H9 (cell line): ENCODE measurements at regions not wholly inside any gene's neighbourhood (a gene's known extent, or its start where the extent isn't known, plus 50 kb on each side); places are given as distances from the start of the nearest gene placed in this dataset.

Source experiments
- DNase-seq: peaks from one replicate; pipeline ENCODE4 v3.0.0-alpha.2; 2017
- H2AFZ ChIP-seq: one replicate; pipeline ENCODE4 v1.6.1; 2013; ENCODE audit warnings: mild to moderate bottlenecking, low read length, control low read depth, moderate library complexity
- H2AK5ac ChIP-seq: 2 replicates; pipeline ENCODE4 v1.6.1; 2013; ENCODE audit warnings: low read length, control low read depth, mixed read lengths; ENCODE audit not compliant: insufficient read length
- H2BK120ac ChIP-seq: one replicate; pipeline ENCODE4 v1.6.1; 2013; ENCODE audit warnings: low read depth, mild to moderate bottlenecking, low read length, control low read depth, inconsistent platforms; ENCODE audit not compliant: poor library complexity, severe bottlenecking
- H2BK12ac ChIP-seq: 2 replicates; pipeline ENCODE4 v1.6.1; 2013; ENCODE audit warnings: low read length, control low read depth, mixed read lengths, low read depth; ENCODE audit not compliant: insufficient read length
- H2BK15ac ChIP-seq: 2 replicates; pipeline ENCODE4 v1.6.1; 2013; ENCODE audit warnings: low read depth, low read length, control low read depth
- H2BK20ac ChIP-seq: one replicate; pipeline ENCODE4 v1.6.1; 2013; ENCODE audit warnings: low read depth, mild to moderate bottlenecking, low read length, control low read depth, inconsistent platforms; ENCODE audit not compliant: poor library complexity, severe bottlenecking
- H2BK5ac ChIP-seq: 2 replicates; pipeline ENCODE4 v1.6.1; 2013; ENCODE audit warnings: low read length, control low read depth, mixed read lengths; ENCODE audit not compliant: insufficient read length
- H3K14ac ChIP-seq: 2 replicates; pipeline ENCODE4 v1.6.1; 2013; ENCODE audit warnings: low read length, control low read depth; ENCODE audit not compliant: insufficient read depth
- H3K18ac ChIP-seq: 2 replicates; pipeline ENCODE4 v1.6.1; 2013; ENCODE audit warnings: low read depth, mild to moderate bottlenecking, mixed read lengths, low read length, control low read depth; ENCODE audit not compliant: insufficient read length
- H3K23ac ChIP-seq: 2 replicates; pipeline ENCODE4 v1.6.1; 2013; ENCODE audit warnings: low read length, control low read depth, mixed read lengths, low read depth; ENCODE audit not compliant: insufficient read length
- H3K23me2 ChIP-seq: 2 replicates; pipeline ENCODE4 v1.6.1; 2013; ENCODE audit warnings: low read depth, mild to moderate bottlenecking, mixed read lengths, low read length, control low read depth; ENCODE audit not compliant: insufficient read length, poor library complexity, severe bottlenecking
- H3K27ac ChIP-seq: 2 replicates; pipeline ENCODE4 v1.5.1; 2013; ENCODE audit warnings: low read length, control low read depth, mixed read lengths, low read depth; ENCODE audit not compliant: insufficient read length
- H3K27me3 ChIP-seq: 2 replicates; pipeline ENCODE4 v1.6.1; 2013; ENCODE audit warnings: low read length, control low read depth, inconsistent platforms; ENCODE audit not compliant: insufficient read depth
- H3K4ac ChIP-seq: 2 replicates; pipeline ENCODE4 v1.6.1; 2013; ENCODE audit warnings: low read depth, mild to moderate bottlenecking, control low read depth, inconsistent platforms, low read length, moderate library complexity
- H3K4me1 ChIP-seq: 2 replicates; pipeline ENCODE4 v1.6.1; 2013; ENCODE audit warnings: low read length, control low read depth, inconsistent platforms; ENCODE audit not compliant: insufficient read depth
- H3K4me2 ChIP-seq: 2 replicates; pipeline ENCODE4 v1.6.1; 2013; ENCODE audit warnings: low read length, control low read depth, mixed read lengths; ENCODE audit not compliant: insufficient read length, insufficient read depth
- H3K56ac ChIP-seq: 2 replicates; pipeline ENCODE4 v1.6.1; 2013; ENCODE audit warnings: low read depth, mild to moderate bottlenecking, mixed read lengths, low read length, control low read depth; ENCODE audit not compliant: insufficient read length
- H3K79me1 ChIP-seq: 2 replicates; pipeline ENCODE4 v1.6.1; 2013; ENCODE audit warnings: low read depth, mild to moderate bottlenecking, moderate library complexity, low read length, control low read depth, inconsistent platforms; ENCODE audit not compliant: insufficient read depth, poor library complexity, severe bottlenecking
- H3K79me2 ChIP-seq: 2 replicates; pipeline ENCODE4 v1.6.1; 2013; ENCODE audit warnings: low read length, control low read depth, inconsistent platforms; ENCODE audit not compliant: insufficient read depth
- H3K9ac ChIP-seq: 2 replicates; pipeline ENCODE4 v1.6.1; 2013; ENCODE audit warnings: low read length, control low read depth, mixed read lengths; ENCODE audit not compliant: insufficient read length; ENCODE audit errors: extremely low read depth
- H3K9me3 ChIP-seq: one replicate; pipeline ENCODE4 v1.6.1; 2013; ENCODE audit warnings: low read depth, low read length, inconsistent platforms; ENCODE audit not compliant: control insufficient read depth
- H3T11ph ChIP-seq: one replicate; pipeline ENCODE4 v1.6.1; 2013; ENCODE audit warnings: mild to moderate bottlenecking, low read length, control low read depth, inconsistent platforms
- H4K20me1 ChIP-seq: one replicate; pipeline ENCODE4 v1.6.1; 2013; ENCODE audit not compliant: control insufficient read depth, insufficient read length, insufficient read depth
- H4K5ac ChIP-seq: 2 replicates; pipeline ENCODE4 v1.6.1; 2013; ENCODE audit warnings: low read depth, mild to moderate bottlenecking, mixed read lengths, low read length, control low read depth; ENCODE audit not compliant: insufficient read length
- H4K8ac ChIP-seq: replicated peaks from 2 replicates; pipeline ENCODE4 v1.6.1; 2013; ENCODE audit warnings: low read length, control low read depth, mixed read lengths, low read depth; ENCODE audit not compliant: insufficient read length
- H4K91ac ChIP-seq: 2 replicates; pipeline ENCODE4 v1.6.1; 2013; ENCODE audit warnings: low read depth, mild to moderate bottlenecking, moderate library complexity, mixed read lengths, low read length, control low read depth; ENCODE audit not compliant: insufficient read length
- H3K27ac Mint-ChIP-seq, 3 experiments: 2 replicates in 2 of 3; 3 replicates in 1 of 3; pipeline ENCODE4 v1.8.0; 2020 to 2021; ENCODE audit warnings: mixed read lengths in 3 of 3, mild to moderate bottlenecking in 1 of 3, moderate library complexity in 1 of 3
- H3K27me3 Mint-ChIP-seq: 2 replicates; pipeline ENCODE4 v1.8.0; 2021; ENCODE audit warnings: low read depth, mild to moderate bottlenecking, moderate library complexity, mixed read lengths
- H3K36me3 Mint-ChIP-seq, 3 experiments: 2 replicates in 2 of 3; 3 replicates in 1 of 3; pipeline ENCODE4 v1.8.0; 2020 to 2021; ENCODE audit warnings: low read depth in 3 of 3, mixed read lengths in 3 of 3; ENCODE audit not compliant: insufficient read depth in 1 of 3
- H3K4me1 Mint-ChIP-seq, 2 experiments: 2 replicates each; pipeline ENCODE4 v1.8.0; 2020; ENCODE audit warnings: mixed read lengths in 2 of 2
- H3K4me3 Mint-ChIP-seq, 2 experiments: 2 replicates in 1 of 2; 3 replicates in 1 of 2; pipeline ENCODE4 v1.8.0; 2020 to 2021; ENCODE audit warnings: mild to moderate bottlenecking in 2 of 2, mixed read lengths in 2 of 2, moderate library complexity in 1 of 2
- H3K9me3 Mint-ChIP-seq, 2 experiments: 2 replicates in 1 of 2; 3 replicates in 1 of 2; pipeline ENCODE4 v1.8.0; 2020; ENCODE audit warnings: mild to moderate bottlenecking in 2 of 2, mixed read lengths in 2 of 2, moderate library complexity in 1 of 2
- CTCF ChIP-seq: fragments of 200-600 bp; sonication (generic); conservative IDR thresholded peaks from 3 replicates; pipeline ENCODE4 v1.8.0; 2021; ENCODE audit warnings: antibody characterized with exemption, mild to moderate bottlenecking
- WGBS: extraction: QIAGEN DNeasy Blood & Tissue Kit; methylation state at CpG from one replicate; pipeline ENCODE4 v1.1.7; 2013; ENCODE audit warnings: missing lambda C conversion rate, low lambda C conversion rate, mixed read lengths; ENCODE audit not compliant: insufficient read length; ENCODE audit errors: extremely low coverage; 5-methylcytosine and 5-hydroxymethylcytosine counted together

- no CpG with 5 or more reads among the region's 7 CpGs for WGBS
- H3K9ac ChIP-seq = no peak overlapping the region
- DNase-seq = no peak
- H2BK12ac ChIP-seq = no peak overlapping the region
- no peaks in the 10 kb centered on the region for H3K4me1 ChIP-seq
- H3K79me2 ChIP-seq = no peaks in the 10 kb centered on the region
- H3K27ac ChIP-seq = no peak overlapping the region
- no peak overlapping the region for H3K56ac ChIP-seq
- H3K23ac ChIP-seq = no peak overlapping the region
- H3K14ac ChIP-seq = no peak overlapping the region
- no peaks in the 10 kb centered on the region for H3K27me3 ChIP-seq
- no peak overlapping the region for H4K91ac ChIP-seq
- Mint-ChIP-seq H3K27ac (no peak overlapping the region; a peak in 1 of 7 replicates), H3K4me3 (no peak overlapping the region), H3K9me3 (no peaks in the 10 kb centered on the region; a peak in 1 of 5 replicates), H3K36me3 (no peaks in the 10 kb centered on the region), H3K4me1 (no peaks in the 10 kb centered on the region), H3K27me3 (no peaks in the 10 kb centered on the region; the same call in 1 of the 2 replicates)
- no peaks in the 10 kb centered on the region for H4K20me1 ChIP-seq
- no peak overlapping the region for H2AK5ac ChIP-seq
- no peak overlapping the region for H2BK15ac ChIP-seq
- H2AFZ ChIP-seq = no peak overlapping the region
- H3K18ac ChIP-seq = no peak overlapping the region
- H3K9me3 ChIP-seq = no peaks in the 10 kb centered on the region
- no peak overlapping the region for H3K4me2 ChIP-seq
- H2BK5ac ChIP-seq = no peak overlapping the region
- H3K23me2 ChIP-seq = no peaks in the 10 kb centered on the region
- no peak overlapping the region for H4K5ac ChIP-seq
- TF ChIP-seq CTCF = no peak
- H3K4ac ChIP-seq = no peak overlapping the region
- H3T11ph ChIP-seq = no peak overlapping the region
- H4K8ac ChIP-seq = no peak overlapping the region
- H3K79me1 ChIP-seq = no peaks in the 10 kb centered on the region
- H2BK120ac ChIP-seq = no peak overlapping the region
- no peak overlapping the region for H2BK20ac ChIP-seq
These were observed 67.1 kb upstream of the SMURF2 start for GRCh38 chr17:64729201-64729600.
